ENCODE measurements at regions not wholly inside any gene's neighbourhood (a gene's known extent, or its start where the extent isn't known, plus 50 kb on each side); places are given as distances from the start of the nearest gene placed in this dataset.

DNA sequence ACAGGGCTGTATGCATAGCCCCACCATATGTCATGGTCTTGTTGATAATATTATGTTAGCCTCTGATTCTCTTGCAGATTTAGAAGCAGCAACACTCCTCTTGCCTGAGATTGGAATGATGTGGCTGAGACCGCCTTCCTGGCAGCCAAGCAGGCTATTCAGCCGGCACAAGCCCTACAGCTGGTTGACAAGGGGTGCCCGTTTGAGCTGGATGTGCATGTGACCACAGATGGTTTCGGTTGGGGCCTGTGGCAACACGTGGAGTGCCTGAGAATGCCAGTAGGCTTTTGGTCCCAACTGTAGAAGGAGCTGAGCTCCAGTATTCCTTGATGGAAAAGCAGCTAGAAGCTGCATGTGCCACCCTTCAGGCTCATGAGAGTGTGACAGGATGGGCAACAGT, 303.6 kb upstream of the POU3F2 start:
- intact Hi-C loops (cut with DNase I, micrococcal nuclease) = no loop called here
- DNase-seq (no peak), ATAC-seq (no peak)
- no peak overlapping the region for H3K4me3 ChIP-seq
- no peaks in the 10 kb centered on the region for H3K4me1 ChIP-seq (ENCODE audit: low read depth)
- no peaks in the 10 kb centered on the region for H3K9me3 ChIP-seq
- no peaks in the 10 kb centered on the region for H3K36me3 ChIP-seq (ENCODE audit: low read depth)
- TF ChIP-seq CTCF (IDR thresholded peaks at IDR 0.05) = no peak

DNA sequence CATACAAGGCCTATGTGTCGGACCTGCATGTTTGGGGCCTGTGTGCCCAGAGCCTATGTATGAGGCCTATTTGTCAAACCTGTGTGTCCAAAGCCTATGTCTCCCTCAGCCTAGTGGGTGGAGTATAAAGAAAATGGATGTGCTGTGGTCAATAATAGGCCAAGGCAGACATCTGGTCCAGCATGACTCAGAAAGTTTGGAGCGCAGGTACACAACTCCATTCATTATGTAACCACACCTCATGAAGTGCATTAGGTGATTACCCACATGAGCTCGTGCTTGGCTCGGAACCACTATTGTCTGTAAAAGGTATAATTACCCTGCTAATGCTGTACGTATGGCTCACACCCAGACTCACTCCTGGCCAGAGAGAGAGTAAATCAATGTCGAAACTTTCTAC, 302.4 kb upstream of the POU3F2 start:
- no peak for DNase-seq
- TF ChIP-seq CTCF (IDR thresholded peaks at IDR 0.05) = no peak
- Histone ChIP-seq H3K4me3 (no peak overlapping the region), H3K9me3 (no peaks in the 10 kb centered on the region), H3K36me3 (ENCODE audit: low read depth) (no peaks in the 10 kb centered on the region), H3K4me1 (ENCODE audit: low read depth) (no peaks in the 10 kb centered on the region)
- ATAC-seq = no peak
- intact Hi-C loops (cut with DNase I, micrococcal nuclease) = no loop called here

DNA sequence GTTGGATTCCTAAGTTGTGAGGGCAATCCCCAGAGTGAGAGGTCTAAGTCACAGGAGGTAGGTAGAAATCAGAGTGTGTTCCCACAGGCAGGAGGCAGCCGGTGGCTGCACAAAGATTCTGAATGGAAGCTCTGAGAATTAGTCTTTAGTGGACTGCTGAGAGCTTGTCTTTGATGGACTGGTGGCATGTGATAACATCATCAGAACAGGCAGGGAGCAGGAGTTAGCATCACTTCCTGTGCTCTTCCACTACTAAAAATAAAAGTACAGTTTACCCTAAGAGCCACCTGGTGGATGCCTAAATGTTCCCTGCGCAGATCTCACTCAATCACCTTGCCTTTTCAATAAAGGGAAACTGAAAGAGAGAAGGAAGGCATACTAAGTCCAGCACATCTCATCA, 294.6 kb upstream of the POU3F2 start:
- Histone ChIP-seq H3K4me1 (ENCODE audit: low read depth) (no peaks in the 10 kb centered on the region), H3K36me3 (ENCODE audit: low read depth) (no peaks in the 10 kb centered on the region), H3K9me3 (no peaks in the 10 kb centered on the region), H3K4me3 (no peak overlapping the region)
- intact Hi-C loops (cut with DNase I, micrococcal nuclease) = no loop called here
- DNase-seq = no peak
- no peak for TF ChIP-seq CTCF (IDR thresholded peaks at IDR 0.05)
- ATAC-seq = no peak

DNA sequence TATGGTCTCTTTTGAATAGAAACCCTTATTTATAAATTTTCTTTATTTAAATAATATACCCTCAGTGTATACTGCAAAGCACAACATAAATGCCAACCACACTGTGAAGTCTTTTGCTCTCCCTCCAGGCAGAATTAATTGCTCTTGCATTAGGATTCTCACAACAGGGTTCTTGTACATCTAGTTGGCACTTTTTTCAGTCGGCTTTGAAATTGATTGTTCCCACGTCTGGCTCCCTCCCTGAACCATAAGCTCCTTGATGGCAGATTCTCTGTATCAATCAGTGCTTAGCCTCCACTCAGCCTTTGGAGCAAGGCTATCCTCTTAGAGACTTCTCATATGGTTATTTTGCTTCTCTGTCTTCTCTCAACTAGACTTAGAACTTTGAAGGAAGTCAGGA, 288.0 kb upstream of the POU3F2 start:
- Histone ChIP-seq H3K4me1 (ENCODE audit: low read depth) (no peaks in the 10 kb centered on the region), H3K4me3 (no peak overlapping the region), H3K36me3 (ENCODE audit: low read depth) (no peaks in the 10 kb centered on the region), H3K9me3 (no peaks in the 10 kb centered on the region)
- TF ChIP-seq CTCF (IDR thresholded peaks at IDR 0.05) = no peak
- ATAC-seq = no peak
- DNase-seq = no peak
- intact Hi-C loops (cut with DNase I, micrococcal nuclease) = no loop called here

GRCh38 chr6:98547151-98547550, 287.2 kb upstream of the POU3F2 start:
- DNase-seq = no peak

More at GRCh38 chr6:98547151-98547550, 287.2 kb upstream of the POU3F2 start:
- H3K9me3 ChIP-seq = no peaks in the 10 kb centered on the region
- intact Hi-C loops (cut with DNase I, micrococcal nuclease) = no loop called here
- no peak for ATAC-seq
- H3K4me1 ChIP-seq (ENCODE audit: low read depth) = no peaks in the 10 kb centered on the region
- no peaks in the 10 kb centered on the region for H3K36me3 ChIP-seq (ENCODE audit: low read depth)
- no peak for TF ChIP-seq CTCF (IDR thresholded peaks at IDR 0.05)
- no peak overlapping the region for H3K4me3 ChIP-seq
